Parathyroid adenoma (tissue), 2 donors: ENCODE measurements at regions not wholly inside any gene's neighbourhood (a gene's known extent, or its start where the extent isn't known, plus 50 kb on each side); places are given as distances from the start of the nearest gene placed in this dataset.

Experiments
- H2AFZ ChIP-seq: fragments of 300-600 bp; sonication (generic); one replicate; pipeline ENCODE4 v1.7.0; 2017; ENCODE audit warnings: antibody characterized with exemption, mild to moderate bottlenecking
- H3K27ac ChIP-seq: fragments of 300-600 bp; sonication (generic); one replicate; pipeline ENCODE4 v1.7.0; 2017
- H3K27me3 ChIP-seq: fragments of 300-600 bp; sonication (generic); one replicate; pipeline ENCODE4 v1.7.0; 2017; ENCODE audit warnings: low read length; ENCODE audit not compliant: control insufficient read depth, insufficient read depth
- H3K36me3 ChIP-seq: fragments of 300-600 bp; sonication (generic); one replicate; pipeline ENCODE4 v1.7.0; 2017; ENCODE audit warnings: low read length; ENCODE audit not compliant: control insufficient read depth, insufficient read depth
- H3K4me1 ChIP-seq: fragments of 300-600 bp; sonication (generic); one replicate; pipeline ENCODE4 v1.7.0; 2017; ENCODE audit warnings: control low read depth
- H3K4me2 ChIP-seq: fragments of 300-600 bp; sonication (generic); one replicate; pipeline ENCODE4 v1.7.0; 2017; ENCODE audit warnings: low read length
- H3K4me3 ChIP-seq: fragments of 300-600 bp; sonication (generic); one replicate; pipeline ENCODE4 v1.7.0; 2017; ENCODE audit warnings: low read depth, low read length
- H3K79me2 ChIP-seq: fragments of 300-600 bp; sonication (generic); one replicate; pipeline ENCODE4 v1.7.0; 2017; ENCODE audit warnings: control low read depth
- H3K9ac ChIP-seq: fragments of 300-600 bp; sonication (generic); one replicate; pipeline ENCODE4 v1.7.0; 2017; ENCODE audit warnings: mild to moderate bottlenecking
- H3K9me3 ChIP-seq: fragments of 300-600 bp; sonication (generic); one replicate; pipeline ENCODE4 v1.7.0; 2017; ENCODE audit warnings: low read length; ENCODE audit not compliant: control insufficient read depth
- CTCF ChIP-seq: fragments of 300-600 bp; sonication (generic); IDR thresholded peaks from one replicate; pipeline ENCODE4 v1.7.0; 2017; ENCODE audit warnings: antibody characterized with exemption, mild to moderate bottlenecking
- donor health status: primary hyperparathyroidism.

GRCh38 chr9:80004714-80005113 lies 432.9 kb downstream of the TLE4 start:
- H3K4me2 ChIP-seq = no peak overlapping the region
- no peaks in the 10 kb centered on the region for H3K79me2 ChIP-seq
- H2AFZ ChIP-seq = peak overlapping the region; percentile 46
- no peaks in the 10 kb centered on the region for H3K27me3 ChIP-seq
- no peak overlapping the region for H3K27ac ChIP-seq
- H3K36me3 ChIP-seq = no peaks in the 10 kb centered on the region
- TF ChIP-seq CTCF = no peak
- H3K9me3 ChIP-seq = no peaks in the 10 kb centered on the region
- no peak overlapping the region for H3K9ac ChIP-seq
- no peak overlapping the region for H3K4me3 ChIP-seq
- no peaks in the 10 kb centered on the region for H3K4me1 ChIP-seq

- Histone ChIP-seq H3K4me1 (no peaks in the 10 kb centered on the region), H3K9ac (no peak overlapping the region), H3K27ac (no peak overlapping the region), H3K9me3 (no peaks in the 10 kb centered on the region), H3K36me3 (no peaks in the 10 kb centered on the region), H3K4me2 (no peak overlapping the region), H3K27me3 (no peaks in the 10 kb centered on the region), H3K4me3 (no peak overlapping the region), H3K79me2 (no peaks in the 10 kb centered on the region), H2AFZ (no peak overlapping the region)
- no peak for TF ChIP-seq CTCF
Observed at GRCh38 chr9:79990536-79990935, 418.8 kb downstream of the TLE4 start.

- Histone ChIP-seq H3K9ac (no peak overlapping the region), H3K4me2 (no peak overlapping the region), H2AFZ (no peak overlapping the region), H3K36me3 (no peaks in the 10 kb centered on the region), H3K79me2 (no peaks in the 10 kb centered on the region), H3K4me3 (no peak overlapping the region), H3K27ac (no peak overlapping the region), H3K27me3 (no peaks in the 10 kb centered on the region), H3K4me1 (no peaks in the 10 kb centered on the region), H3K9me3 (no peaks in the 10 kb centered on the region)
- TF ChIP-seq CTCF = no peak
Observed at GRCh38 chr9:79989079-79989478, 417.3 kb downstream of the TLE4 start.

- Histone ChIP-seq H3K9ac (no peak overlapping the region), H3K4me3 (no peak overlapping the region), H2AFZ (no peak overlapping the region), H3K79me2 (no peaks in the 10 kb centered on the region), H3K27me3 (no peaks in the 10 kb centered on the region), H3K4me1 (no peaks in the 10 kb centered on the region), H3K27ac (no peak overlapping the region), H3K9me3 (no peaks in the 10 kb centered on the region), H3K4me2 (no peak overlapping the region), H3K36me3 (no peaks in the 10 kb centered on the region)
- no peak for TF ChIP-seq CTCF
Observed at GRCh38 chr9:79988126-79988525, 416.4 kb downstream of the TLE4 start.

GRCh38 chr9:79986437-79986836 lies 414.7 kb downstream of the TLE4 start:
- Histone ChIP-seq H3K79me2 (no peaks in the 10 kb centered on the region), H3K9ac (no peak overlapping the region), H3K4me1 (no peaks in the 10 kb centered on the region), H2AFZ (no peak overlapping the region), H3K9me3 (no peaks in the 10 kb centered on the region), H3K4me2 (no peak overlapping the region), H3K27me3 (no peaks in the 10 kb centered on the region), H3K4me3 (no peak overlapping the region), H3K27ac (no peak overlapping the region), H3K36me3 (no peaks in the 10 kb centered on the region)
- no peak for TF ChIP-seq CTCF
